Upper lobe of left lung (tissue), 6 donors: ENCODE measurements at regions not wholly inside any gene's neighbourhood (a gene's known extent, or its start where the extent isn't known, plus 50 kb on each side); places are given as distances from the start of the nearest gene placed in this dataset.

Experiments used
- ATAC-seq, 2 donors: fragments of 200-7000 bp; cut with Tn5 transposase; one replicate each; pipeline ENCODE4 v1.9.1; 2022; ENCODE audit warnings: mild to moderate bottlenecking in 2 of 2, moderate library complexity in 2 of 2; ENCODE audit not compliant: low FRiP score in 2 of 2
- DNase-seq, 2 donors: peaks; one replicate each; pipeline ENCODE4 v3.0.0-alpha.2; 2019 to 2020
- H3K27ac ChIP-seq, 4 donors: fragments of 200-600 bp; sonication (generic); one replicate each; pipeline ENCODE4 v1.5.1; 2016 to 2019
- H3K27me3 ChIP-seq, 4 donors: fragments of 200-600 bp; sonication (generic); one replicate each; pipeline ENCODE4 v1.5.1; 2017 to 2019
- H3K36me3 ChIP-seq, 4 donors: fragments of 200-600 bp; sonication (generic); one replicate each; pipeline ENCODE4 v1.5.1; 2016 to 2019
- H3K4me1 ChIP-seq, 4 donors: fragments of 200-600 bp; sonication (generic); one replicate each; pipeline ENCODE4 v1.5.1; 2018 to 2019
- H3K4me3 ChIP-seq, 4 donors: fragments of 200-600 bp; sonication (generic); one replicate each; pipeline ENCODE4 v1.5.1; 2017 to 2019; ENCODE audit warnings: mild to moderate bottlenecking in 2 of 4, moderate library complexity in 1 of 4
- H3K9me3 ChIP-seq, 4 donors: fragments of 200-600 bp; sonication (generic); one replicate each; pipeline ENCODE4 v1.5.1; 2018 to 2019
- EP300 ChIP-seq, 4 donors: sonication (generic); formaldehyde crosslinking; IDR thresholded peaks; one replicate each; pipeline ENCODE4 v1.5.1; 2017; ENCODE audit warnings: antibody characterized with exemption in 4 of 4, control low read depth in 2 of 4
- POLR2A ChIP-seq, 4 donors: fragments of 450-650 bp; IDR thresholded peaks; one replicate each; pipeline ENCODE4 v1.5.1; 2016 to 2017; ENCODE audit warnings: antibody characterized with exemption in 4 of 4, mild to moderate bottlenecking in 2 of 4
- POLR2AphosphoS5 ChIP-seq, 2 donors: sonication (generic); formaldehyde crosslinking; IDR thresholded peaks; one replicate each; pipeline ENCODE4 v1.5.1; 2017; ENCODE audit warnings: antibody characterized with exemption in 2 of 2
- WGBS, 2 donors: methylation state at CpG; one replicate each; pipeline ENCODE4 v1.1.5; 2017 to 2018; 5-methylcytosine and 5-hydroxymethylcytosine counted together
- TF ChIP-seq, protein P1 (sequence below), 6 experiments: fragments of 450-650 bp in 4 of 6; fragments of 200-600 bp in 2 of 6; sonication (generic) in 2 of 6; IDR thresholded peaks; one replicate each; pipeline ENCODE4 v1.5.1; 2016 to 2019; ENCODE audit warnings: antibody characterized with exemption in 6 of 6
- donor health status: DM: no; HTN: no; CAD: no; lungs with moderate emphysema.
- donor health status: DM: no; HTN: yes; CAD: no; lungs with severe emphysema.

DNA sequence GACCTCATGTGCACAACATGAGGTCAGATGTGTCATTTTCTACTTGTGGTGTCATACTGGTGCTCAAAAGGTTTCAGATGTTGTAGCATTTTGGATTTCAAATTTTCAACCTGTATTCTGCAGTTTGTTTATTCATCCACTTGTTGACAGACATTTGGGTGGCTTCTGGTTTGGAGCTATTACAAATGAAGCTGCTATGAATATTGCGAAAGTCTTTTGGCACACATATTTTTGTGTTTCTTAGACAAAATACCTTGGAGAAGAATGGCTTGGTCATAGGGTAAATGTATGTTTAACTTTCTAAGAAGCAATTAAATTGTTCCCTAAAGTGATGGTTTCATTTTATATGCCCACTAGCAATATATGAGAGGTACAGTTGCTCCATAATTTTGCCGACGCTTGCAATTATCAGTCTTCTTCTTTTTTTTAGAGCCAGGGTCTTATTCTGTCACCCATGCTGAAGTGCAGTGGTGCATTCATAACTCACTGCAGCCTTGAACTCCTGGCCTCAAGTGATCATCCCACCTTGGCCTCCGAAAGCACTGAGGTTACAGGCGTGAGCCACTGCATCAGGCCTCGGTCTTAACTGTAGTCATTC lies 70.7 kb upstream of the TRPC7 start:
- Histone ChIP-seq H3K27me3 (no peaks in the 10 kb centered on the region), H3K4me1 (no peaks in the 10 kb centered on the region), H3K27ac (no peak overlapping the region), H3K36me3 (no peaks in the 10 kb centered on the region), H3K9me3 (no peaks in the 10 kb centered on the region), H3K4me3 (no peak overlapping the region)
- no peak for TF ChIP-seq EP300 (IDR thresholded peaks at IDR 0.05)
- TF ChIP-seq, protein P1, sequence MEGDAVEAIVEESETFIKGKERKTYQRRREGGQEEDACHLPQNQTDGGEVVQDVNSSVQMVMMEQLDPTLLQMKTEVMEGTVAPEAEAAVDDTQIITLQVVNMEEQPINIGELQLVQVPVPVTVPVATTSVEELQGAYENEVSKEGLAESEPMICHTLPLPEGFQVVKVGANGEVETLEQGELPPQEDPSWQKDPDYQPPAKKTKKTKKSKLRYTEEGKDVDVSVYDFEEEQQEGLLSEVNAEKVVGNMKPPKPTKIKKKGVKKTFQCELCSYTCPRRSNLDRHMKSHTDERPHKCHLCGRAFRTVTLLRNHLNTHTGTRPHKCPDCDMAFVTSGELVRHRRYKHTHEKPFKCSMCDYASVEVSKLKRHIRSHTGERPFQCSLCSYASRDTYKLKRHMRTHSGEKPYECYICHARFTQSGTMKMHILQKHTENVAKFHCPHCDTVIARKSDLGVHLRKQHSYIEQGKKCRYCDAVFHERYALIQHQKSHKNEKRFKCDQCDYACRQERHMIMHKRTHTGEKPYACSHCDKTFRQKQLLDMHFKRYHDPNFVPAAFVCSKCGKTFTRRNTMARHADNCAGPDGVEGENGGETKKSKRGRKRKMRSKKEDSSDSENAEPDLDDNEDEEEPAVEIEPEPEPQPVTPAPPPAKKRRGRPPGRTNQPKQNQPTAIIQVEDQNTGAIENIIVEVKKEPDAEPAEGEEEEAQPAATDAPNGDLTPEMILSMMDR (IDR thresholded peaks at IDR 0.05): no peak
- TF ChIP-seq POLR2AphosphoS5 (IDR thresholded peaks at IDR 0.05): no peak
- TF ChIP-seq POLR2A (IDR thresholded peaks at IDR 0.05): no peak
- WGBS, 2 donors: 93 to 94% methylated on average over 6 of the region's 6 CpGs
- ATAC-seq (no peak), DNase-seq (no peak)

DNA sequence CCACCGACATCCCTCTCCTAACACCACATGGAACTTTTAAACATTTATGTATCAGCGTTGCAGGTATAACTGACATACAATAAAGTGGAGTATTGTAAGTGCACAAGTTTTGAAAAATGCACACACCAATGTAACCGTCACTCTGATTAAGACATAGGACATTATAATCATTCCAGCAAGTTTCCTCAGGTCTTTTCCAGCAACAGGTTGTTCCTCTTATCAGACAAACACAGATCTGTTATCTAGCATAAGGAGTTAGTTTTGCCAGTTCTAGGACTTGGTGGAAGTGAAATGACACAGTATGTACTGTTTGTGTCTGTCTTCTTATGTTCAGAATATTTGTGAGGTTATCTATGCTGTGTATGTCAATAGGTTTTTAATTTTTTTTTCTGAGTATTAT lies 69.5 kb upstream of the TRPC7 start:
- TF ChIP-seq EP300 (IDR thresholded peaks at IDR 0.05) (no peak), POLR2AphosphoS5 (IDR thresholded peaks at IDR 0.05) (no peak), POLR2A (IDR thresholded peaks at IDR 0.05) (no peak)
- TF ChIP-seq, protein P1 (IDR thresholded peaks at IDR 0.05): no peak
- ATAC-seq: no peak
- 76 to 84% methylated on average over 3 of the region's 3 CpGs for WGBS, 2 donors

GRCh38 chr5:136432705-136433104 lies 67.4 kb upstream of the TRPC7 start:
- H3K9me3 ChIP-seq: no peaks in the 10 kb centered on the region
- 68 to 75% methylated on average over 2 of the region's 2 CpGs for WGBS, 2 donors
- no peaks in the 10 kb centered on the region for H3K27me3 ChIP-seq
- DNase-seq (no peak), ATAC-seq (no peak)
- H3K4me1 ChIP-seq: no peaks in the 10 kb centered on the region
- H3K4me3 ChIP-seq: no peak overlapping the region
- no peaks in the 10 kb centered on the region for H3K36me3 ChIP-seq
- no peak overlapping the region for H3K27ac ChIP-seq
- TF ChIP-seq POLR2A (IDR thresholded peaks at IDR 0.05): no peak
- TF ChIP-seq, protein P1 (IDR thresholded peaks at IDR 0.05): no peak
- TF ChIP-seq EP300 (IDR thresholded peaks at IDR 0.05): no peak
- TF ChIP-seq POLR2AphosphoS5 (IDR thresholded peaks at IDR 0.05): no peak

More for the DNA sequence above, 69.5 kb upstream of the TRPC7 start:
- Histone ChIP-seq H3K27ac (no peak overlapping the region), H3K36me3 (no peaks in the 10 kb centered on the region), H3K4me3 (no peak overlapping the region), H3K27me3 (no peaks in the 10 kb centered on the region), H3K9me3 (no peaks in the 10 kb centered on the region), H3K4me1 (no peaks in the 10 kb centered on the region)
- DNase-seq: no peak

GRCh38 chr5:136430081-136430480 lies 64.7 kb upstream of the TRPC7 start:
- H3K27ac ChIP-seq: no peak overlapping the region
- H3K9me3 ChIP-seq: no peaks in the 10 kb centered on the region
- no peak overlapping the region for H3K4me3 ChIP-seq
- DNase-seq (no peak), ATAC-seq (no peak)
- no peaks in the 10 kb centered on the region for H3K4me1 ChIP-seq
- H3K27me3 ChIP-seq: no peaks in the 10 kb centered on the region
- no peaks in the 10 kb centered on the region for H3K36me3 ChIP-seq
- TF ChIP-seq EP300 (IDR thresholded peaks at IDR 0.05): no peak
- no peak for TF ChIP-seq POLR2AphosphoS5 (IDR thresholded peaks at IDR 0.05)
- TF ChIP-seq, protein P1 (IDR thresholded peaks at IDR 0.05): no peak
- TF ChIP-seq POLR2A (IDR thresholded peaks at IDR 0.05): no peak

DNA sequence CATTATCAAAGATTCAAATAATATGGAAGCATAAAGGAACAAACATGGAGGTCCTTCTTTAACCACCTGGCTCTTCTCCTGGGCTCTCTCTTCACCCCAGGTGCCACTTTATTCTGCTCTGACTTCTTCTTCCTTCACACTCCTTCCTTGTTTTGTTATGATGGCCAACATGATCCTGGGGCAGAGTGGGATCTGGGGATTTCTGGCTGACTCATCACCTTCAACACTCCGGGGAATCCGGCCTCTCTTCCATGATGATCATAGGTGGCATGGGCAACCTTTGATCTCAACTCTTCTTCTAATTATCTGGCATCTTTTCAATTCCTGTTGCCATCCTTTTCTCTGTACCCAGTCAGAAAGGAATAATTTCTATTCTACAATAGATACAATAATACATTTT lies 62.1 kb upstream of the TRPC7 start:
- no peak for DNase-seq

More for the DNA sequence above, 62.1 kb upstream of the TRPC7 start:
- Histone ChIP-seq H3K9me3 (no peaks in the 10 kb centered on the region), H3K36me3 (no peaks in the 10 kb centered on the region), H3K27ac (no peak overlapping the region), H3K27me3 (no peaks in the 10 kb centered on the region), H3K4me1 (no peaks in the 10 kb centered on the region), H3K4me3 (no peak overlapping the region)
- 94% methylated on average over 2 of the region's 2 CpGs for WGBS, 2 donors
- no peak for ATAC-seq
- no peak for TF ChIP-seq POLR2A (IDR thresholded peaks at IDR 0.05)
- no peak for TF ChIP-seq EP300 (IDR thresholded peaks at IDR 0.05)
- no peak for TF ChIP-seq POLR2AphosphoS5 (IDR thresholded peaks at IDR 0.05)
- TF ChIP-seq, protein P1 (IDR thresholded peaks at IDR 0.05): no peak
